GM04503 (cell line): ENCODE measurements at regions not wholly inside any gene's neighbourhood (a gene's known extent, or its start where the extent isn't known, plus 50 kb on each side); places are given as distances from the start of the nearest gene placed in this dataset.

Source experiments
- DNase-seq: peaks from one replicate; pipeline ENCODE4 v3.0.0-alpha.2; 2012; ENCODE audit warnings: low read depth

GRCh38 chr2:51490576-51491234 lies 458.8 kb upstream of the NRXN1 start:
- no peak for DNase-seq

- no peak for DNase-seq
Measured at GRCh38 chr2:51484605-51485004, 452.7 kb upstream of the NRXN1 start.

GRCh38 chr2:51483720-51484119 lies 451.8 kb upstream of the NRXN1 start:
- no peak for DNase-seq

GRCh38 chr2:51472783-51473182 lies 440.9 kb upstream of the NRXN1 start:
- no peak for DNase-seq

GRCh38 chr2:51472300-51472699 lies 440.4 kb upstream of the NRXN1 start:
- DNase-seq: no peak

- DNase-seq: no peak
Measured at GRCh38 chr2:51469102-51469501, 437.2 kb upstream of the NRXN1 start.

- DNase-seq: no peak
Measured at GRCh38 chr2:51465326-51465725, 433.4 kb upstream of the NRXN1 start.

- no peak for DNase-seq
Measured at GRCh38 chr2:51454177-51454576, 422.2 kb upstream of the NRXN1 start.

- no peak for DNase-seq
Measured at GRCh38 chr2:51448911-51449310, 417.0 kb upstream of the NRXN1 start.

- DNase-seq: no peak
Measured at GRCh38 chr2:51441786-51442185, 409.9 kb upstream of the NRXN1 start.

GRCh38 chr2:51424418-51424817 lies 392.5 kb upstream of the NRXN1 start:
- DNase-seq: no peak

GRCh38 chr2:51420511-51420910 lies 388.6 kb upstream of the NRXN1 start:
- no peak for DNase-seq

- no peak for DNase-seq
Measured at GRCh38 chr2:51413726-51414125, 381.8 kb upstream of the NRXN1 start.

GRCh38 chr2:51410331-51410730 lies 378.4 kb upstream of the NRXN1 start:
- no peak for DNase-seq

- no peak for DNase-seq
Measured at GRCh38 chr2:51409920-51410319, 378.0 kb upstream of the NRXN1 start.

GRCh38 chr2:51404226-51404625 lies 372.3 kb upstream of the NRXN1 start:
- no peak for DNase-seq

GRCh38 chr2:51401546-51401945 lies 369.6 kb upstream of the NRXN1 start:
- no peak for DNase-seq

- no peak for DNase-seq
Measured at GRCh38 chr2:51387235-51387634, 355.3 kb upstream of the NRXN1 start.

- no peak for DNase-seq
Measured at GRCh38 chr2:51379997-51380396, 348.1 kb upstream of the NRXN1 start.

GRCh38 chr2:51368250-51368649 lies 336.3 kb upstream of the NRXN1 start:
- DNase-seq: no peak

GRCh38 chr2:51350100-51350499 lies 318.2 kb upstream of the NRXN1 start:
- DNase-seq: no peak

- DNase-seq: no peak
Measured at GRCh38 chr2:51344886-51345285, 313.0 kb upstream of the NRXN1 start.

GRCh38 chr2:51335087-51336058 lies 303.4 kb upstream of the NRXN1 start:
- no peak for DNase-seq
